A549 (cell line): ENCODE measurements at regions not wholly inside any gene's neighbourhood (a gene's known extent, or its start where the extent isn't known, plus 50 kb on each side); places are given as distances from the start of the nearest gene placed in this dataset.

Experiments
- CBX8 ChIP-seq: fragments of 200-600 bp; sonication (generic); IDR thresholded peaks from 2 replicates; pipeline ENCODE4 v1.6.1; 2016
- CHD4 ChIP-seq: fragments of 200-600 bp; sonication (generic); IDR thresholded peaks from 2 replicates; pipeline ENCODE4 v1.6.1; 2016; ENCODE audit warnings: antibody characterized with exemption, mild to moderate bottlenecking, borderline replicate concordance
- CTCF ChIP-seq: fragments of >200 bp; sonication (Bioruptor Twin); formaldehyde crosslinking; IDR thresholded peaks from 3 replicates; pipeline ENCODE4 v1.5.1; 2016
- EP300 ChIP-seq, 2 experiments: fragments of >200 bp; sonication (Bioruptor Twin); formaldehyde crosslinking; IDR thresholded peaks; 2 replicates in 1 of 2; 3 replicates in 1 of 2; pipeline ENCODE4 v1.6.1; 2016 to 2017
- JUNB ChIP-seq: fragments of >200 bp; sonication (Bioruptor Twin); formaldehyde crosslinking; IDR thresholded peaks from 2 replicates; pipeline ENCODE4 v1.6.1; 2016
- MAZ ChIP-seq: fragments of 150-350 bp; IDR thresholded peaks from 2 replicates; pipeline ENCODE4 v1.6.1; 2014; ENCODE audit warnings: antibody characterized with exemption, low read depth, low read length, borderline replicate concordance
- RAD21 ChIP-seq, 2 experiments: fragments of >200 bp in 1 of 2; sonication (Bioruptor Twin) in 1 of 2; formaldehyde crosslinking in 1 of 2; IDR thresholded peaks in 1 of 2; conservative IDR thresholded peaks in 1 of 2; 2 replicates in 1 of 2; 3 replicates in 1 of 2; pipeline ENCODE4 v1.6.1; 2012 to 2018; ENCODE audit warnings: inconsistent platforms in 1 of 2

GRCh38 chr3:76138921-76139320, 353.6 kb upstream of the ZNF717 start:
- TF ChIP-seq CBX8 (no peak), CTCF (no peak), JUNB (no peak), RAD21 (conservative IDR thresholded peaks at IDR 0.05 in 1 of 2, IDR thresholded peaks at IDR 0.05 in 1 of 2) (no peak), EP300 (IDR thresholded peaks at IDR 0.05) (no peak), MAZ (no peak), CHD4 (no peak)
